Right forelimb (tissue), 1 donor: ENCODE measurements at regions not wholly inside any gene's neighbourhood (a gene's known extent, or its start where the extent isn't known, plus 50 kb on each side); places are given as distances from the start of the nearest gene placed in this dataset.
"Not testable (repeated sequence)": the region's sequence is repeated elsewhere in the genome, so short reads cannot be mapped to it uniquely, and the experiment has no call there.

Experiments used
- DNase-seq: peaks from one replicate; pipeline ENCODE4 v3.0.0-alpha.2; 2018

DNA sequence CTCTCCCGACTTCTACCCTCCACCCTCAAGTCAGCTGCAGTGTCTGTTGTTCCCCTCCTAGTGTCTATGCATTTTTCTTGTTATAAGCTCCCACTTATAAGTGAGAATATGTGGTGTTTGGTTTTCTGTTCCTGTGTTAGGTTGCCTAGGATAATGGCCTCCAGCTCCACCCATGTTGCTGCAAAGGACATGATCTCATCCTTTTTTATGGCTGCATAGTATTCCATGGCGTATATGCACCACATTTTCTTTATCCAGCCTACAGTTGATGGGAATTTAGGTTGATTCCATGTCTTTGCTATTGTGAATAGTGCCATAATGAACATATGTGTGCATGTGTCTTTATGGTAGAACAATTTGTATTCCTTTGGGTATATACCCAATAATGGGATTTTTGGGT, 80.7 kb downstream of the SPTSSA start:
- DNase-seq: not testable (repeated sequence)

DNA sequence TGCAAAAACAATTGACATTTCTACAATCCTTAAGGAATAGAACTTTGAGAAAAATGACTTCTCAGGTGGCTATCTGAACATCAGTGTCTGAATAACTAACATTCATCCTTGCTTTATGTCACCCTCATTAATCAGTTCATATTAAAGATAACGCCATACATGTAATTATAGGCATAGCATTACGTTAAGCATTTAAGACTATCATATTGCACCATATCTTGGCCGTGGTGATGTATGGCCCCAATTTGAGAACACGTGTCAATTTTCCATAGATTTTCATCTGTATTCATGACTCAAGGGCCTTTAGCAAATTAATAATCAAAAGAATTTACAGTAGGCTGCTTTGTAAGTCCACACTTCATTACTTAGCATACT, 81.6 kb downstream of the SPTSSA start:
- no peak for DNase-seq

DNA sequence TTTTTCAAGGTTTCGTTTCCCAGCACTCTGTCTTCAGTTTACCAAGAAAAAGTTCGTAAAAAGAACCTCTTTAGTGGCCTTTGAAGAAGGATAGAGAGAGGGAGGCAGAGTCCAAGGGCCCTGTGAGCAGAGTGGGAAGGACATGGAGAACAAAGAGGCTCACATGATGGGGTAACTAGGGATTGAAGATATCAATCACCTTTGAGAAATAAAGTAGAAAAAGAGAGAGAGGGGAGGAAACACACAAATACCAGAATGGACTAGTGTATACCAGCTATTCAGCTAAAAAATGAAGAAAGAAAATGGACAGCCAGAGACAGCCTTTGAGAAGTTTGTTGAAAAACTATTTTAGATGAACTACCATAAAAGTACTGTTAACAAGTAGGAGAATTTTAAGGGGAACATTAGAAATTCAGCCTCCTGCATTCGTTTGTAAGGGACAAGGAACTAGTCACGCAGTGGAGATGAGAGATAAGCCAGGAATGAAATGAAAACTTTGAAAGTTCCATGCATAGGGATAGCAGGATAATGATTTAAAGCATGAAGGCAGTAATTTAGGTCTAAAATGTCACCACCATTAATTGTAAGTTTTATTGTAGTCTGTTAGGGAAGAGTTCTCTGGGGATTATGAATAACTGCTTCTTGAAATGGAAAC, 82.1 kb downstream of the SPTSSA start:
- DNase-seq: no peak

DNA sequence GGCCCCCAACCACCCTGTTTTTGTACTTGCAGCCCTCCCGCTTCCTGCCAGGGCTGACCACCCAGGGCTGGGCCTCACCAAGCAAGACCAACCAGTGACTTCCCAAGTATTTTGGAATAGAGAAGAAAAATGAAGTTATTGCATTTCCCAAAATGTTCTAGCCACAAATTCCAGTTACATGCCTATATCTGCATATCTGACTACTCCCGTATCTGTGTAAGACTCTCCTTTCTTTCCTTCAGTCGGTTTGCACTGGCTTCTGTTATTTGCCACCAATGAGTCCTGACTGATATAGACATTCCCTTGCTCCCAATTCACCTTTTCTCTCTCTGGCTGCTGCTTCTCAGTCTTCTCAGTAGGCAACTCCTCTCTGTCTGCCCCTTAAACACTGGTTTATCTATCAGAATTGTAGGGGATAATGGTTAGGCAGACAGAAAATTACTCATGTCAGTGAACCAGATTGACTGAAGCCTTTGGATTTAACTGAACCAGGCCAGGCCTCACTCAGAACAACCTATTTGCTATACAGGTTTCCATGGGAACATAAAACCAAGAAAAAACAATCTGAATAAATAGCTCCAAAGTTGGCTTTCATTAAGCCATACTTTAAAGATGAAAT, 85.3 kb downstream of the SPTSSA start:
- DNase-seq: no peak

DNA sequence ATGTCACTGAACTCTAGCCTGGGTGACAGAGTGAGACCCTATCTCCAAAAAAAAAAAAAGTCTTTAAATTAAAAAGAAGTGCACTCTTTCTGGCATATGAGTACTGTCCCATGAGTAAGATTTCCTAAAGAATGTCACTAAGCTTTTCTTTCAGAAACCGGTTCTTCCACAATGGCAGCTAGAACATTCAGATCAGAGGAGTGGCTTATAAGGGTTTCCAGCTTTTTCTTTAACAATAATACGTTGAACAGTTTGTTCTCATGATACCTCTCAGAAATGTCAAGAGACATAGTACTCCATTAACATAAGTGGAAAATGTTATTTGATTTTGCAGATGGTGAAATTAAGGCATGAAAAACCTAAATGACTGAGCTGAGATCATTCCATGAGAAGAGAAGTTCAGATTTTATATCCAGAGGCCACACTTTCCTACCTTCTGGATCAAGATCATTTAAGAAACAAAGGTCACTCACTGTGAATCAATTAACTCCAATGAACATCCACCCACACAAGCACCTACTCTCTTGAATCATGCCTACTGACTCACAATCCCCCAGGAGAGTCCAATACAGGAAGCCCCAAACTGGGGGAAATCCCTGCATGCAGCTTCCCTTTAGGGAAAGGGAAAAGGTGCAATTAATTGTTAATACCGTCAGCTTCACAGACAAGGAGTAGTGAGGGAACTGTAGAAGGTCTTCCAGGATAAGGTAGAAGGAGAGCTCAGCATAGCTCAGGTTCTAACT, 86.9 kb downstream of the SPTSSA start:
- DNase-seq: no peak

DNA sequence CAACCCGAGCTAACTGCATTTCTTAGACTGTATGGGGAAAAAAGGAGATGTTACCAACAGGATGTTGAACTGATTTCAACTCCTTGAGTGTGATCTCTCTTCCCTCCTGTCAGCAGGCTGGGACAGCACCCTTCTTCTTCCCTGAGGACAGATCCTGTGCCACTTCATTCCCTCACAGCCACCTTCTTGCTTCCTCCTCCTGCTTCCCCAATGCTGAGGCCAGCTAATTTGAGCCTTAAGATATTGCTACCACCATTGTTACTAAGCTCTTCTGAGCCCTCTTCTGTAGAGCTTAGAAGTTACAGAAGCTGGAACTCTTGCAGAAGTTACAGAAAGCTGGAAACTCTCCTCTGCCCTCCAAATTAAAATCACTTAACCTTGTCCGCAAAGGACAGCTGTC, 88.8 kb downstream of the SPTSSA start:
- no peak for DNase-seq

DNA sequence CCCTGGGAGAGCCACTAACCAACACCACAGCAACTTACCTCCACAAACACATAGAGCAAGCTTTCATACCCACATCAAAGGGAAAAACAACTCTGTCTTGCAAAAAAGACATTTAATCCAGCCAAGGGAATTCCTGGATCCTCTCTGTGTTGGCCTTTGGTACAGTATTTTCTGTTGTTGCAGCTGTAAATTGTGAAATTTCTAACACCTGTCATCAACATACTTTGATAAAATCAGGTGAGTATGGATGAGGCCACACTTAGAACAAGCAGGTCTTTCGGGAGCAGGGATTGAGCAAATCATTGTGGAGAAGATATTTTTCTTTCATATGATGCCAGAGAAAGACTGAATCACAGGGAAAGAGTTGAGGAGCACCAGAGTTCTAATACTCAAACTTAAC, 89.3 kb downstream of the SPTSSA start:
- no peak for DNase-seq

DNA sequence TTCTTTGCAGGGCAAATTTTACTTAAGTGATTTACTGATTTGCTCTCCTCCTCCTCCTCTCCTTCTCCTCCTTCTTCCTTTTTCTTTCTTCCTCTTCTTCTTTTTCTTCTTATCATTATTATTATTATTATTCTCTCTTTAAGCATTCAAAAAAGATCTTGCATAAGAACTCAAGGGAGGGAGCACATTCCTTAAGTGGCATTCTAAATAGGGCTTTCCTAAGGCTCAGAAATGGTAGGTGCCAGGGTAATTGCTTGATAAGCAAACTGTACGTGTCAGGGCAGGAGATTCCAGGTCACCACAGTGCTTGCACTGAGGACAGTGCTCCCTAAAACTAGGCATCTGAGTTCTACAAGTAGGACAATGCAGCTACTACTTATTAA, 92.4 kb downstream of the SPTSSA start:
- DNase-seq: no peak

DNA sequence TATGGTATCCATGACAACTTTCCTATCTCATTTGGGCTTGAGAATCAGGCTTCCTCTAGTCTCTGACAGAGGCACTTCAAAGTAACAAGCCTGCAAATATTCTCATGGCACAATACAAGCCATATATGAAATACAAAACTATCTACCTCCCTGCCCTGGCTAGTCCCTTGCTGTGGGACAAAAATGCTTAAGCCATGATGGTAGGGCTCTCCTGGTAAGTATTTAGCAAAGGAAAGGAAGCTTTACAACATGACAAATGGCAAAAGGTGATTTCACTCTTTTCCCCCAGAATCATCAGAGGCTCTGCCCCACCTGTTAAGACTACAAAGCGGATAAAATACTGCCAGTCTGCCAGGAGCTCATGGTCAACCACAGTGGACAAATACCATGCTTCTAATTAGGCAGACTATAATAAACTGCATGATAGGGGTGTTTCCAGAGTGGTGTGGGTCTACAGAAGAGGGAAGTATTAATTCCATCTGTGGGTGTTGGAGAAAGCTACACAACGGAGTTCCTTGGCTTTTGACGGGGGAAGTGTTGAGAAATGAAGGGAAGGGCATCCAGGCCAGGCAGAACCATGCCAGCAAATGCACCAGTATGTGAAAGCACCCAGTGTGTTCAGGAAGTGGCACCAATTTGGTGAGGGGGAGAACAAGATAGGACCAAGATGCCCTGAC, 92.9 kb downstream of the SPTSSA start:
- DNase-seq: no peak

DNA sequence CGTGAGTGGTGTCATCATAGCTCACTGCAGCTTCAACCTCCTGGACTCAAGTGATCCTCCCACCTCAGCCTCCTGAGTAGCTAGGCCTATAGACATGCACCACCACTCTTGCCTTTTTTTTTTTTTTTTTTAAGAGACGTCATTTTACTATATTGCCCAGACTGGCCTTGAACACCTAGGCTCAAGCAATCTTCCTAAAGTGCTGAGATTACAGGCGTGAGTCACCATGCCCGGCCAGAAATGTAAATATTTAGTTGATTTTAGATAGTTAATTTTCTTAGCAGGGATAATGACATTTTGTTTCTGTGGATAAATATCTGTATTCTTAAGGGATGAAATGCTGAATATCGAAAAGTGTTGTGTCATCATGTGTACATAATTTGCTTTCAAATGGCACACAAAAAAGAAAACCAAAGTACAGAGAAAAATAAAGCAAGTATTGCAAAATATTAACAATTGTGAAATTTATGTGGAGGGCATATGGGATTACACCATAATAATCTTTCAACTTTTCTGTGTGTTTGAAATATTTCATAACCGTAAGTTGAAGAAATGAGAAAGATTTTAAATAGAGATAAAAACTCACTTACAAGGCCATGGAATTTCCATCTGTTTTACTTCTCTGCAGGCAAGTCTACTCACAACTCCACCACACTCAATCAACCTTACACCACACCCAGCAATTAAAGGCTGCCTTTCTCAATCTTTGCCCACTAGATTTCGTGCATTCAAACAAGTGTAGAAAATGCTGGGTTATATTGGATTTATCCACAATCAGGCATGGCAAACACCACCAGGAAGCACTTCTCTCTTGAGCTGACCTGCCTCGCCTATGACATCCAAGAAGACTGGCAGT, 93.7 kb downstream of the SPTSSA start:
- no peak for DNase-seq

DNA sequence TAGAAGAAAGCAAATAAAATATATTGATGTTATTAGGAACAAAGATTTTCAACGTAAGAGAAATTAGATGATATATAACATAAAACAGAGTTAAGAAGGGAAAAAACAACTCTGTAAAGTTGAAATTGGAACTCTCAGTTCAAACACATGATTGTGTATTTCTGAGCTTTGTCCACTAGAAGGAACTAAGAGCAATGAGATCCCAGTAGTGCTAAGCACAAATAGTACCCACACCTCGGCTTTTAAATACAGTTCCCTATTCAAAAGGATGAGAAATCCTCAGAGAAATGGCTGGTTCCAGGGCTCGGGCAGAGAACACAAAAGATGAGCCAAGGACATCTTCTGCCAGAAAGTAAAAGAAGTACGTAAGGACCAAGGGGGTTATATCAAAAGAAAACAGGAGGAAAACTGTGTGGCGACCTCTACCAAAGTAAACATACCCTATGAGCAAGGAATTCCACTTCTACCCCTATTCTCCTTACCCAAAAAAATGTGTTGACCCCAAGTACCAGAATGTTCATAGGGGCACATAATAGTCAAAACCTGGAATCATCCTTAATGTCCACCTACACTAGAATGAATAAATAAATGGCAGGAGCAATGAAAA, 96.6 kb downstream of the SPTSSA start:
- DNase-seq: no peak

DNA sequence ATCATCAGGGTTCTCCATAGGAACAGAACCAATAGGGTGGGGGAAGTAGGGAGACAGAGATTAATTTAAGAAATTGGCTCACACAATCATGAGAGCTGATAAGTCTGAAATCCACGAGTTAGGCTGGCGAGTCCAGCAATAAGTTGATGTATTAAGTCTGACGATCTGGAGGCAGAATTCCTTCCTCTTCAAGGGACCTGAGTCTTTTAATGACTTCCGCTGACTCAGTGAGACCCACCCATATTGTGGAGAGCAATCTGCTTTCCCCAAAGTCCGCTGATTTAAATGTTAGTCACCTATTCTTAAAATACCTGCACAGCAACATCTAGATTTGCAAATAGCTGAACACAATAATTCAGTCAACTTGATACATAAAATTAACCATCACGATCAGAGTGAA, 97.8 kb downstream of the SPTSSA start:
- DNase-seq: no peak

DNA sequence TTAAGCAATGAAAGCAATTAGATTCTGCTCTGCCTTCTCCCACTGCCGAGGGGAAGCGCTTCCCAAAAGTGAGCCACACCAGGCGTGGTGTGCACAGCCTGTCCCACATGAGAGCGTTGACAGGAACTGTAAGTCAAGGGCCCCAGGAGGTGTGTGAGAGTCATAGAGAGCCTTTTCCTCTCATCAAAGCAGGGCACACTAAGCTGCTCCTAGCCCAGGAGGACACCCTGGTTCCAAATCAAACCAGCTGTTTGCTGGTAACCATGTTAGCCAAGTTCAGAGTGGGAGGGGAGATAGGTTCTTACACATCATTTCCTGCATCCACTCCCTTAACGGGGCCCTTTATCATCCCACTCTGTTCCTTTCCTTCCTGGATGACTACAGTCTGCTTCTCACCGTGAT, 98.3 kb downstream of the SPTSSA start:
- DNase-seq: no peak

DNA sequence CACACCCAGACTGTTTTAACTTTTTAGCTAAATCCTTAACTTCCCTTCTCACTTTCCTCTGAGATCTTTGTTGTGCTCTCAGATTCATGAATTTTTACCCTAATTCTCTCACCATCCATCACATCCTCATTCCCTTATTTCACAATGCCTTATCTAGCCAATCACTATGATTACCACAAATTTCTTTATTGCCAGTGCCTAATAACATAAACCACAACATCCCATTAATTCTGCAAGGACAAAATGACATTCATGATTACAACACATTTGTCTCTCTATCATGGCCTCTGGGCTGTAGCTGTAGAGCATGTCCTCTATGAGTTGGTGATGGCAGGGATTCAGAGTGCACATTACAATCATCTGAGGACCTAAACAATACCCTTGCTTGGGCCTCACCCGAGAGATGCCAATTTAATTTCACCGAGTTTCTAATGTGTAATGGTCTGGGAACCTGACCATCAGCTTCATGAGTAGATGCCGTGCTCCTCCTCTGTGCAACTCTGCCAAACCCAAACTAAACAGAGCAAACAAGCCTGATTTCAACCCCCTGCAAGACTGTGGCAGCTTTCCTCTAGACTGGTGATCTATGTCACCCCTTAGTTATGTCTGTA, 99.3 kb downstream of the SPTSSA start:
- no peak for DNase-seq

DNA sequence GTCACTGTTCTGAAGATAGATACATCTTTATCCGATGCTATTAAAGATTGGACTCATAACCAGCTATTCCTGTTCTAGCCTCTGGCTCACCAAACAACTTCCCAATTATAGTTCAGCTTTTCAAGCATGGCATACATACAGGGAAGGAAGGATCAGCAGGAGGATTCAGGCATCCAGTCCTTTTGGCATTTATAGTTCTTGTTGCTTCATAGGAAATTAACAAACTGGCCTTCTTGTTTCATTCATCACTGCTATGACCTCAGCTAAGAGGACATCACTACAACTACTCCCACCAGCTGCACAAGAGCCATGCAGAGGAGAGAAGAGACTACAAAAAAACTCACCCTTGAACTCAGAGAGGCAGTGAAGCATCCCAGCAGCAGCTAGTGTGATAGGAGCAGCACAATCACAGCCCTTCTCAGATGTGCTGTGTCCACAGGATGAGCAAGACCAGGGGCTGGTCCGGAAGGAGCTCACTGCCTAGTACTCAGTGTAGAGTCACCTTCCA, 100.5 kb downstream of the SPTSSA start:
- no peak for DNase-seq

DNA sequence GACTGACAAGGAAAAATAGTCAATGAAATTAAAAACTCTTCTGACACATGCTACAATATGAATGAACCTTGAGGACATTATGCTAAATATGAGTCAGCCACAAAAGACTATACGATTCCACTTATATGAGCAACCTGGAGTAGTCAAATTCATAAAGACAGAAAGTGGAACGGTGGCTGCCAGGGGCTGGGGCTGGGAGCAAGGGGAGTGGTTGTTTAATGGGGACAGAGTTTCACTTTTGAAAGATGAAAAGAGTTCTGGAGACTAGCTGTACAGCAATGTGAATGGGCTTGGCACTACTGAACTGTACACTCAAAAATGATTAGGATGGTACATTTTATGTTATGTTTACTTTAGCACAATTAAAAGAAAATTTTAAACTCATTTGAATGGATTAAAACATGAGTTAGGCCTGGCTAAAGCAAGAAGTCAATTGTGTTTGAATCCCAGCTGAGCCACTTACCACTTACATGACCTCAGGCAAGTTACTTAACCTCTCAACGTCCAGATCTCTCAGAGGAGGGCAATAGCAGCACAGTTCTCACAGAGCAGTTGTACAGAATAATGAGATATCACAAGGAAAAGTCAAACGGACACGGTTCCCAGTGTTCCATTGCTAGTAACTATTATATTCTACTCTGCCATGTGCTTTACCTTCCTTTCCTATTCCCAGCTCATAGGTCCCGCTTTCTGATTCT, 102.5 kb downstream of the SPTSSA start:
- DNase-seq: no peak

DNA sequence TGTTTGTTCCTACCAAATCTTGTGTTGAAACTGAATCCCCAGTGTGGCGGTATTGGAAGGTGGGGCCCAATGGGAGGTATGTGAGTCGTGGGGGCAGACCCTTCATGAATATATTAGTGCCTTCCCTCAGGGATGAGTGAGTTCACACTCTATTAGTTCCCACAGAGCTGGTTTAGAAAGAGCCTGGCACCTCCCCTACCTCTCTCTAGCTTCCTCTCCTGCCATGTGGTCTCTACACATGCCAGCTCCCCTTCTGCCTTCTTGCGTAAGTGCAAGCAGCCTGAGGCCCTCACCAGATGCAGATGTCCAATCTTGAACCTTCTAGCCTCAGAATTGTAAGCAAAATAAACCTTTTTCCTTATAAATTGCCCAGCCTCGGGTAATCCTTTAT, 105.8 kb downstream of the SPTSSA start:
- DNase-seq: no peak

DNA sequence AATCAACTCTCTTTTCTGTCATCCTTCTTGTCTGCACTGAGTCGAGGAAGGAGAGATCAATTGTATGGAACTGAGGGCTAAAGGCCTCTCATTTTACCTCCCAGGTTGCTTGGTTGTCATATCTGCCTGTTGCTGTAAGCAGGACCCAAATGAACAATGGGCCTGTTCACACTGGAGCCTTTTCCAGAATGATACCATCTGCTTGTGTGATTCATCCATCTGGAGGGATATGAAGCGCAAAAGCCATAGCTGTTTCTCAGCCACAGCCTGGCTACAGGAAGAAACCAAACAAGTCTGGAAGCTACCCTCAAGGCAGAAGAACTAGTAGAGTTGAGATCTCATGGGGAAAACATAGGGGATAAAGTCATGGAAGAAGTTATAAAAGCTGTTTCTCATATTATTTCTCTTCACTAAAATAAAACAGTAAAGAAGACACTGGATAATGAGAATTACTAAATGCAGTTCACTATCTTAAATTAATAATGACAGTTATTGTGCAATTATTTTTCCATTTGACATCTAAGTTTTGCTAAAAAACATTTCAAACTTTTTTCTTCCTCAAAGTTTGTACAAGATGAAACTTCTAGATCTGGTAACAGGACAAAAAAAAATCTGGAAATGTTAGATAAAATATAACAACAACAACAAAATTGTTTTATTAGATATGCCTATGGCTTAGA, 106.3 kb downstream of the SPTSSA start:
- DNase-seq: no peak

DNA sequence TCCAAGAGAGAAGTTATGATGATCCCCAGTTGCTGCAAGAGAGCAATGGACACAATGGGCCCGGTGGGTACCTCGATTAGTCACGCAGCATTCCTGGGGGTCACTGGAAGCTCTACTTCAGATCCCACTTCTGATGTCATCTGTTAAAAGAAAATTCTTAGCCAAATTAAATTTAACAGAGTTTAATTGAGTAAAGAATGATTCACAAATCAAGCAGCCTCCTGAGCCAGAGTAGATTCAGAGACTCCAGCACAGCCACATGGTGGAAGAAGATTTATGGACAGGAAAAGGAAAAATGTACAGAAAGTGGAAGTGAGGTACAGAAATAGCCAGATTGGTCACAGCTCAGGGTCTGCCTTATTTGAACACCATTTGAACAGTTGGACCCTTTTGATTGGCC, 107.5 kb downstream of the SPTSSA start:
- no peak for DNase-seq

DNA sequence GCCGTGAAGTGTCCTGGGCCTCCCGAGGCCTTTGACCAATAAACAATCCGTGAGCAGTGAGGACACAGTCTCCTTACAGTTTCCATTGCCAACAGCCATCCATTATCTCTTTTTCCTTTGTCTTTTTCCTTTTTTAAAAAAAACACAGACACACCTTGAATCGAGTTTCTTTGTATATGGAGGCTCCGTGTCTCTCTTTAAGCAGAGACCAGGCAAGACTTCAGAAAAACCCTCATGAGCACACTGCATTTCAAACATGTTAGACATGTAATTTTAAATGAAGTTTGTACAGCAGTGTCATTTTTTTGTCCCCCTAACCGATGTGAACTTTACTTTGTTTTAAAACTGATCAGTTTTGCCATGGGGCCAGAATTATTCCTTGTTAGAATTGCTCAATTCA, 111.1 kb downstream of the SPTSSA start:
- DNase-seq: no peak

DNA sequence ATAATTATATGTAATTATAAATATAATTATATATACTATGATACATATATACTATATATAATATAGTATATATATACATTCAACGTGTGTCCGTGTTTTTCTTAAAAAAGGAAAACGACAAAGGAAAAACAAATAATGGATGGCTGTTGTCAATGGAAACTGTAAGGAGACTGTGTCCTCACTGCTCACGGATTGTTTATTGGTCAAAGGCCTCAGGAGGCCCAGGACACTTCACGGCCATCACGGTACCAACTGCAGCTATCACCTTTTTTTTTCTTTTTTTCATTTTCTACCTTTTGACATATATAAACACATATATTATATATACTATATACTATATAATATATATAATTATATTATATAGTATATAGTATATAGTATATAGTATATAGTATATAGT, 113.4 kb downstream of the SPTSSA start:
- no peak for DNase-seq
